ENCODE measurements at regions not wholly inside any gene's neighbourhood (a gene's known extent, or its start where the extent isn't known, plus 50 kb on each side); places are given as distances from the start of the nearest gene placed in this dataset.

DNA sequence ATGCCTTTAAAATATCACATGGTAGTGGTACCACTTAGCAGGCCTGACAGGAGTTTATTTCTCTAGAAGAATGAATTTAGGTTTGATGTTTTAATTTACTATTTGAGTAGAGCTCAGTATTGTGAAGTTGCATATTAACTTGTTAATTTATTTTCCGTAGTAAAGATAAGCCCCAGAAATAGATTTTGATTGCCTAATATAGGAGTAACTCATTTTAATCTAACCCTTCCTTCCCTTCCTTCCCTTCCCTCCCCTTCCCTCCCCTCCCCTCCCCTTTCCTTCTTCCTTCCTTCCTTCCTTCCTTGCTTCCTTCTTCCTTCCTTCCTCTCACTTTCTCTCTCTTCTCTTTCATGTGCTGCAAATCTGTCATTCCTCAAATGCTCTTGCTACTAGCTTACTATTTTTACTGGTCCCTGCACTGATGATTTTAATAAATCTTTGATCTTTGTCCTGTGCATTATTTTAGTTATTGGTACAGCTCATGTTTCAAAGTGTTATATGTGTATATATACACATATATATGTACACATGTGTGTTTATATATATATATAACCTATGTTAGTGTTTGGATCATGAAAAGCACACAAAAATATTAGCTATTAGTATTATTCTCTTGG is 862.6 kb upstream of the CNTNAP5 start:
- Histone ChIP-seq H3K9me3 (ENCODE audit: insufficient read depth in 2 of 2, low read depth in 1 of 2, low read length in 1 of 2) (0 out of 4 replicates have a peak, but pooled peaks cover 0 to 3% of the 10 kb centered on the region in 2 experiments), H3K23ac (ENCODE audit: insufficient read length) (no peak overlapping the region), H3K14ac (ENCODE audit: insufficient read length) (no peak overlapping the region), H3K27ac (ENCODE audit: low read depth, low read length) (no peak overlapping the region), H3K4me1 (replicated peaks in 1 of 4; ENCODE audit: control insufficient read depth in 3 of 4, insufficient read depth in 4 of 4, low read length in 3 of 4) (no peaks in the 10 kb centered on the region), H3K79me1 (ENCODE audit: low read depth, low read length) (no peaks in the 10 kb centered on the region), H2BK5ac (ENCODE audit: low read depth, low read length) (no peak overlapping the region), H4K20me1 (replicated peaks in 1 of 2; ENCODE audit: control insufficient read depth in 1 of 2, insufficient read depth in 2 of 2, low read length in 2 of 2) (no peaks in the 10 kb centered on the region), H2AFZ (ENCODE audit: low read length) (no peak overlapping the region), H2BK15ac (ENCODE audit: low read length) (no peak overlapping the region), H2BK20ac (ENCODE audit: low read length) (no peak overlapping the region), H4K8ac (ENCODE audit: extremely low read depth, insufficient read depth, low read length) (no peak overlapping the region), H3K79me2 (ENCODE audit: control insufficient read depth in 1 of 2, insufficient read depth in 2 of 2, low read length in 2 of 2) (no peaks in the 10 kb centered on the region), H3K56ac (replicated peaks; ENCODE audit: insufficient read length, low read depth, low read length) (no peak overlapping the region), H4K5ac (ENCODE audit: insufficient read length, low read depth, low read length) (no peak overlapping the region), H3K36me3 (ENCODE audit: control insufficient read depth in 2 of 4, insufficient read depth in 4 of 4, low read length in 3 of 4) (no peaks in the 10 kb centered on the region), H3K9ac (replicated peaks in 1 of 4; ENCODE audit: extremely low read depth in 1 of 4, low read depth in 3 of 4, low read length in 3 of 4) (no peak overlapping the region), H2BK120ac (replicated peaks; ENCODE audit: low read depth, low read length) (no peak overlapping the region), H2AK5ac (ENCODE audit: low read depth, low read length) (no peak overlapping the region), H3K4me3 (ENCODE audit: extremely low read depth in 1 of 4, insufficient read depth in 2 of 4, low read depth in 3 of 4, low read length in 4 of 4) (no peak overlapping the region), H3K23me2 (ENCODE audit: low read depth, low read length) (no peaks in the 10 kb centered on the region), H3K27me3 (replicated peaks in 1 of 4; ENCODE audit: control insufficient read depth in 3 of 4, extremely low read depth in 1 of 4, insufficient read depth in 3 of 4, low read length in 3 of 4) (no peaks in the 10 kb centered on the region), H3K4ac (replicated peaks; ENCODE audit: insufficient read length, low read depth, low read length) (no peak overlapping the region), H2BK12ac (ENCODE audit: low read depth, low read length) (no peak overlapping the region), H3K18ac (ENCODE audit: extremely low read depth, low read length) (no peak overlapping the region), H4K91ac (replicated peaks; ENCODE audit: insufficient read length, low read length) (no peak overlapping the region), H3K4me2 (ENCODE audit: insufficient read depth in 1 of 2, low read depth in 2 of 2, low read length in 2 of 2) (no peak overlapping the region)
- ChIA-PET CTCF (ENCODE audit: partially characterized antibody) (no interaction called here), POLR2A (ENCODE audit: partially characterized antibody) (no interaction called here)
- no peak for DNase-seq (ENCODE audit: low read depth in 1 of 2, low spot score in 2 of 2)
- FAIRE-seq, result no peak
- WGBS, 2 experiments (ENCODE audit: extremely low coverage in 1 of 2, insufficient coverage in 1 of 2, insufficient read length in 1 of 2, insufficient replicate concordance in 2 of 2, low coverage in 1 of 2, low lambda C conversion rate in 2 of 2, missing lambda C conversion rate in 1 of 2), result 100% methylated on average over 1 of the region's 1 CpG; no CpG with 5 or more reads in 1 of the 2 experiments
- TF ChIP-seq TAF7 (optimal IDR thresholded peaks at IDR 0.05; ENCODE audit: borderline replicate concordance, low read depth, low read length) (no peak), TEAD4 (IDR thresholded peaks at IDR 0.05; ENCODE audit: low read depth, low read length) (no peak), NANOG (IDR thresholded peaks at IDR 0.05; ENCODE audit: insufficient read depth, low read depth, low read length, poor library complexity, severe bottlenecking) (no peak)
